Muscle layer of duodenum (tissue), 2 donors: ENCODE measurements at regions not wholly inside any gene's neighbourhood (a gene's known extent, or its start where the extent isn't known, plus 50 kb on each side); places are given as distances from the start of the nearest gene placed in this dataset.

Experiments
- H3K27ac ChIP-seq: one replicate; pipeline ENCODE4 v1.7.0; 2013; ENCODE audit warnings: mild to moderate bottlenecking, low read length
- H3K27me3 ChIP-seq: one replicate; pipeline ENCODE4 v1.7.0; 2013; ENCODE audit warnings: low read depth, mild to moderate bottlenecking, control low read depth, low read length
- H3K36me3 ChIP-seq, 2 donors: one replicate each; pipeline ENCODE4 v1.7.0; 2013; ENCODE audit warnings: low read length in 2 of 2, control low read depth in 1 of 2, mild to moderate bottlenecking in 1 of 2; ENCODE audit not compliant: insufficient read depth in 2 of 2, control insufficient read depth in 1 of 2
- H3K4me1 ChIP-seq, 2 donors: one replicate each; pipeline ENCODE4 v1.7.0; 2013; ENCODE audit warnings: low read length in 2 of 2, mild to moderate bottlenecking in 2 of 2, control low read depth in 1 of 2, moderate library complexity in 1 of 2; ENCODE audit not compliant: insufficient read depth in 2 of 2, control insufficient read depth in 1 of 2
- H3K4me3 ChIP-seq, 2 donors: one replicate each; pipeline ENCODE4 v1.7.0; 2013; ENCODE audit warnings: low read length in 2 of 2, low read depth in 1 of 2, mild to moderate bottlenecking in 1 of 2
- H3K9me3 ChIP-seq, 2 donors: one replicate each; pipeline ENCODE4 v1.7.0; 2013; ENCODE audit warnings: low read length in 2 of 2, control low read depth in 1 of 2, mild to moderate bottlenecking in 1 of 2; ENCODE audit not compliant: control insufficient read depth in 1 of 2
- donor health status: healthy.

GRCh38 chr13:32949820-32950219 is 66.4 kb upstream of the KL start:
- no peak overlapping the region for H3K27ac ChIP-seq
- no peaks in the 10 kb centered on the region for H3K36me3 ChIP-seq
- H3K9me3 ChIP-seq, result no peaks in the 10 kb centered on the region
- no peaks in the 10 kb centered on the region for H3K4me1 ChIP-seq
- H3K4me3 ChIP-seq, result no peak overlapping the region
- no peaks in the 10 kb centered on the region for H3K27me3 ChIP-seq

DNA sequence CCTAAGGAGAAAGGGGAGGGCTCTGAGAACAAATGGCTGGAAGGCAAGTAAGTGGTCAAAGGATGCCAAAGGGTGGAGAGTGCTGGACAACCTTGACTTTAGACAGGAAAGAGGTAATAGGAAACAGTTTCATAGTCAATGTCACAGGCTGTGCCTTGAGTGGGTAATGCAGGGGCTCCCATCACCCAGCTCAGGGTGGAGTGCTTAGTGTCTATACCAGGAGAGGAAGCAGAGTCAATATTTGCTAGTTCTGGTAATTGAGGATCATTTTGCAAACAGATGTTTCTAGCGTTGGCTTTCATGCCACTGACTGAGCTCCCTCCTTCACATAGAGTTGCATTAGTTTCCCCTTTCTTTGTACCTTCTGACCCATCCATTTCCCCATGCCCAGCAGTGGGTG is 64.6 kb upstream of the KL start:
- no peak overlapping the region for H3K27ac ChIP-seq
- no peaks in the 10 kb centered on the region for H3K36me3 ChIP-seq
- H3K27me3 ChIP-seq, result no peaks in the 10 kb centered on the region
- no peaks in the 10 kb centered on the region for H3K9me3 ChIP-seq
- no peak overlapping the region for H3K4me3 ChIP-seq
- H3K4me1 ChIP-seq, result no peaks in the 10 kb centered on the region

DNA sequence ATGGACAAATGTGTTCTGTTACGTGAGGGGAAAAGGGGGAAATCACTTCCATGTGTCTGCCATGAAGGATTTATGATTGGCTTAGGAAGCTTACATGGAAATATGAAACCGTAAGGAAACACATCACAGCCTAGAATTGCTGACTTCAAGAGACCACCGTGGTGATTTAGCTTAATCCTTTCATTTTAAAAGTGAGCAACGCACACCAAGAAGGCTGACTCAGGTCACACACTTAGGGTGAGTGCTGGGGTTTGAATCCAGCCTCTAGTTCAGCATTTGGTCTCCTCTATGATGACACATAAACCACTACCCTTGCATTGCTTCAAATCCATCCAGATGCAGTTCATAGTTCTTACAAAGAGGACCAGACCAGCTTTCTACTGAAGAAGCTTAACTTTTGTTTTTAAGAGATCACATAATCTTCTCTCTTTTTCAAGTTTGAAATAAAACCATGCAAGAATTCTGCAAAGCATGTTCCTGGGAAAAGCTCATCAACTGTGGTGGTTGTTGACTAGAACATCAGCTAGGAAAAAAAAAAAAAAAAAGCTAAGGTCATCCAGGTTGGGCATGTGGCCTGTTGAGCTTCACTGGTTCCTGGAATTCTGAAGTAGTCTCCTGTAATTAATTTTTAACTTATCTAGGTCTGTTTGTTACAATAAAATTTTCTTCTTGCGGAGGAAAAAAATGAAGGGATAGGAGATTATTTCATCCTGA is 60.2 kb upstream of the KL start:
- no peak overlapping the region for H3K27ac ChIP-seq
- no peaks in the 10 kb centered on the region for H3K36me3 ChIP-seq
- no peaks in the 10 kb centered on the region for H3K4me1 ChIP-seq
- no peaks in the 10 kb centered on the region for H3K27me3 ChIP-seq
- no peaks in the 10 kb centered on the region for H3K9me3 ChIP-seq
- H3K4me3 ChIP-seq, result no peak overlapping the region

- no peaks in the 10 kb centered on the region for H3K9me3 ChIP-seq
- H3K27me3 ChIP-seq, result no peaks in the 10 kb centered on the region
- H3K27ac ChIP-seq, result no peak overlapping the region
- no peaks in the 10 kb centered on the region for H3K36me3 ChIP-seq
- H3K4me3 ChIP-seq, result no peak overlapping the region
- H3K4me1 ChIP-seq, result no peaks in the 10 kb centered on the region
These were observed 59.7 kb upstream of the KL start for GRCh38 chr13:32956595-32956933.

DNA sequence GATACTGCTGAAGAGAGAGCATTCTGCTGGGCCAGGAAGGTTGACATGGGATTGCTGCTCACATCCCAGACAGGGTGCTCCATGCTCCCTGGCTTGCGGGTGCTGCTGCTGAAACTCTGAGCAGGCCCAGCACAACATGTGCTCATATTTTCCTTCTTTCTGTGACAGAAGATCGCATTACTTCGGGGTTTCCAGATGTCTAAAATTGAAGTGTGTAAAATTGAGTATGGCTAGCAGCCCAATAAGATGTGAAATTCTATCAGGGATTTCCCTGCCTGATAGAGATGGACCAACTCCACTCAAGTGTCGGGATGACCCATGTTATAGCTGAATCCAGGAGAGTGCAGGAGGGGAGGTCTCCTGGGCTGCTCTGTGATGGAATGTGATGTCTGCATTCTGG is 55.6 kb upstream of the KL start:
- Histone ChIP-seq H3K4me1 (no peaks in the 10 kb centered on the region), H3K9me3 (no peaks in the 10 kb centered on the region), H3K27me3 (no peaks in the 10 kb centered on the region), H3K4me3 (no peak overlapping the region), H3K27ac (no peak overlapping the region), H3K36me3 (no peaks in the 10 kb centered on the region)

DNA sequence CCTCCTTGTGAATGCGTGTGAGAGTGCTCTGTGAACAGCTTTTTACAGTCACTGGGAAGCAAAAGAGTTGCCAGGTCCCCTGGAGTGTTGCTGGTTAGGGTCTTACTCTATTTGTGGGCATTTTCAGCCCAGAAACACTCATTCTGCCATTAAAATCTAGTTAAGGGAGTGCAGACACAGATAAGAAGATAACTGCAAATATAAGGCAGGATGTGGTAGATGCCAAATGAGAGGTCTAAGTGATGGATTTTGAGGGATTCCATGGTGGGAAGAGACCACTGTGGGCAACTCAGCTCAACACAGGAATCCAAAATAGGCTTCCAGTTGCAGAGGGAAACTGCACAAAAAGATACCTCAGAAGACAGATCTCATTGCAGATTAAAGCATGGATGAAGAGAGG is 54.5 kb upstream of the KL start:
- Histone ChIP-seq H3K27me3 (no peaks in the 10 kb centered on the region), H3K36me3 (no peaks in the 10 kb centered on the region), H3K27ac (no peak overlapping the region), H3K4me1 (no peaks in the 10 kb centered on the region), H3K9me3 (no peaks in the 10 kb centered on the region), H3K4me3 (no peak overlapping the region)

- Histone ChIP-seq H3K4me1 (no peaks in the 10 kb centered on the region), H3K4me3 (no peak overlapping the region), H3K36me3 (no peaks in the 10 kb centered on the region), H3K27ac (no peak overlapping the region), H3K27me3 (no peaks in the 10 kb centered on the region), H3K9me3 (no peaks in the 10 kb centered on the region)
These were observed 53.9 kb upstream of the KL start for GRCh38 chr13:32962342-32962741.

DNA sequence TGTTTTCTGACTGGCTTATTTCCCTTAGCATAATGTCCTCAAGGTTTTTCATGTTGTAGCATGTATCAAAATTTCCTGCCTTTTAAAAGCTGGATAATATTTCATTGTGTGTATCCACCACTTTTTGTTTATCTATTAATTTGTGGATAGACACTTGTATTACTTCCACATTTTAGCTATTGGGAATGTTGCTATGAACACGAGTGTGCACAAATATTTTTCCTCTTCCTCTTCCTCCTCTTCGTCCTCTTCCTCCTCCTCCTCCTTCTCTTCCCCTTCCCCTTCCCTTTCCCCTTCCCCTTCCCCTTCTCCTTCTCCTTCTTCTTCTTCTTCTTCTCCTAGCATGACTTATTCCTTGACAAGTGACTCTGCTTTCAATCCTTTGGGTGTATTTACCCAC is 51.2 kb upstream of the KL start:
- Histone ChIP-seq H3K4me1 (peaks cover 0 to 2% of the 10 kb centered on the region in 2 donors), H3K4me3 (no peak overlapping the region), H3K36me3 (no peaks in the 10 kb centered on the region), H3K27me3 (no peaks in the 10 kb centered on the region), H3K9me3 (no peaks in the 10 kb centered on the region), H3K27ac (no peak overlapping the region)
